ENCODE measurements at regions not wholly inside any gene's neighbourhood (a gene's known extent, or its start where the extent isn't known, plus 50 kb on each side); places are given as distances from the start of the nearest gene placed in this dataset.

DNA sequence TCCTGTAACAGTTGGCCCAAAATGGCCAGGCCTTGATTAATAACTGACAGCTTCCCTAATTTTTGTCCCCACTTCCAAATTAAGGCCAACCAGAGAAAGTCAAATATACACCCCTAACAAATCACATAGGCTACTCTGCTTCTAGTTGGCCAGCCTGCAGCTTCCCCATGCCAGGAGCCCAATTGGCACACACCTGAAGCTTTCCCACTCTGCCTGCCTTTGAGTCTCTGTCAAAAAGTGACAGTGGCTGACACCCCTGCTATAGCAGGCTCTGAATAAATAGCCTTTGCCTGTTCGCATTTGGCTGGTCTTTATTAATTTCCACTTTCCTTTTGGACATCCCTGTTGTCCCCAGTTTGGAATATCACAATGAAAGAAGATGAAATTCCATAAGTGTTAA lies 256.6 kb upstream of the NCKAP5 start:
- TF ChIP-seq, protein P1, sequence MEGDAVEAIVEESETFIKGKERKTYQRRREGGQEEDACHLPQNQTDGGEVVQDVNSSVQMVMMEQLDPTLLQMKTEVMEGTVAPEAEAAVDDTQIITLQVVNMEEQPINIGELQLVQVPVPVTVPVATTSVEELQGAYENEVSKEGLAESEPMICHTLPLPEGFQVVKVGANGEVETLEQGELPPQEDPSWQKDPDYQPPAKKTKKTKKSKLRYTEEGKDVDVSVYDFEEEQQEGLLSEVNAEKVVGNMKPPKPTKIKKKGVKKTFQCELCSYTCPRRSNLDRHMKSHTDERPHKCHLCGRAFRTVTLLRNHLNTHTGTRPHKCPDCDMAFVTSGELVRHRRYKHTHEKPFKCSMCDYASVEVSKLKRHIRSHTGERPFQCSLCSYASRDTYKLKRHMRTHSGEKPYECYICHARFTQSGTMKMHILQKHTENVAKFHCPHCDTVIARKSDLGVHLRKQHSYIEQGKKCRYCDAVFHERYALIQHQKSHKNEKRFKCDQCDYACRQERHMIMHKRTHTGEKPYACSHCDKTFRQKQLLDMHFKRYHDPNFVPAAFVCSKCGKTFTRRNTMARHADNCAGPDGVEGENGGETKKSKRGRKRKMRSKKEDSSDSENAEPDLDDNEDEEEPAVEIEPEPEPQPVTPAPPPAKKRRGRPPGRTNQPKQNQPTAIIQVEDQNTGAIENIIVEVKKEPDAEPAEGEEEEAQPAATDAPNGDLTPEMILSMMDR (conservative IDR thresholded peaks at IDR 0.05; ENCODE audit: low read depth in 2 of 2): no peak
- no peak for TF ChIP-seq JUNB (IDR thresholded peaks at IDR 0.05; ENCODE audit: unreplicated experiment)
- TF ChIP-seq, protein P2, sequence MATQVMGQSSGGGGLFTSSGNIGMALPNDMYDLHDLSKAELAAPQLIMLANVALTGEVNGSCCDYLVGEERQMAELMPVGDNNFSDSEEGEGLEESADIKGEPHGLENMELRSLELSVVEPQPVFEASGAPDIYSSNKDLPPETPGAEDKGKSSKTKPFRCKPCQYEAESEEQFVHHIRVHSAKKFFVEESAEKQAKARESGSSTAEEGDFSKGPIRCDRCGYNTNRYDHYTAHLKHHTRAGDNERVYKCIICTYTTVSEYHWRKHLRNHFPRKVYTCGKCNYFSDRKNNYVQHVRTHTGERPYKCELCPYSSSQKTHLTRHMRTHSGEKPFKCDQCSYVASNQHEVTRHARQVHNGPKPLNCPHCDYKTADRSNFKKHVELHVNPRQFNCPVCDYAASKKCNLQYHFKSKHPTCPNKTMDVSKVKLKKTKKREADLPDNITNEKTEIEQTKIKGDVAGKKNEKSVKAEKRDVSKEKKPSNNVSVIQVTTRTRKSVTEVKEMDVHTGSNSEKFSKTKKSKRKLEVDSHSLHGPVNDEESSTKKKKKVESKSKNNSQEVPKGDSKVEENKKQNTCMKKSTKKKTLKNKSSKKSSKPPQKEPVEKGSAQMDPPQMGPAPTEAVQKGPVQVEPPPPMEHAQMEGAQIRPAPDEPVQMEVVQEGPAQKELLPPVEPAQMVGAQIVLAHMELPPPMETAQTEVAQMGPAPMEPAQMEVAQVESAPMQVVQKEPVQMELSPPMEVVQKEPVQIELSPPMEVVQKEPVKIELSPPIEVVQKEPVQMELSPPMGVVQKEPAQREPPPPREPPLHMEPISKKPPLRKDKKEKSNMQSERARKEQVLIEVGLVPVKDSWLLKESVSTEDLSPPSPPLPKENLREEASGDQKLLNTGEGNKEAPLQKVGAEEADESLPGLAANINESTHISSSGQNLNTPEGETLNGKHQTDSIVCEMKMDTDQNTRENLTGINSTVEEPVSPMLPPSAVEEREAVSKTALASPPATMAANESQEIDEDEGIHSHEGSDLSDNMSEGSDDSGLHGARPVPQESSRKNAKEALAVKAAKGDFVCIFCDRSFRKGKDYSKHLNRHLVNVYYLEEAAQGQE (IDR thresholded peaks at IDR 0.05; ENCODE audit: unreplicated experiment): no peak
- TF ChIP-seq, protein P3, sequence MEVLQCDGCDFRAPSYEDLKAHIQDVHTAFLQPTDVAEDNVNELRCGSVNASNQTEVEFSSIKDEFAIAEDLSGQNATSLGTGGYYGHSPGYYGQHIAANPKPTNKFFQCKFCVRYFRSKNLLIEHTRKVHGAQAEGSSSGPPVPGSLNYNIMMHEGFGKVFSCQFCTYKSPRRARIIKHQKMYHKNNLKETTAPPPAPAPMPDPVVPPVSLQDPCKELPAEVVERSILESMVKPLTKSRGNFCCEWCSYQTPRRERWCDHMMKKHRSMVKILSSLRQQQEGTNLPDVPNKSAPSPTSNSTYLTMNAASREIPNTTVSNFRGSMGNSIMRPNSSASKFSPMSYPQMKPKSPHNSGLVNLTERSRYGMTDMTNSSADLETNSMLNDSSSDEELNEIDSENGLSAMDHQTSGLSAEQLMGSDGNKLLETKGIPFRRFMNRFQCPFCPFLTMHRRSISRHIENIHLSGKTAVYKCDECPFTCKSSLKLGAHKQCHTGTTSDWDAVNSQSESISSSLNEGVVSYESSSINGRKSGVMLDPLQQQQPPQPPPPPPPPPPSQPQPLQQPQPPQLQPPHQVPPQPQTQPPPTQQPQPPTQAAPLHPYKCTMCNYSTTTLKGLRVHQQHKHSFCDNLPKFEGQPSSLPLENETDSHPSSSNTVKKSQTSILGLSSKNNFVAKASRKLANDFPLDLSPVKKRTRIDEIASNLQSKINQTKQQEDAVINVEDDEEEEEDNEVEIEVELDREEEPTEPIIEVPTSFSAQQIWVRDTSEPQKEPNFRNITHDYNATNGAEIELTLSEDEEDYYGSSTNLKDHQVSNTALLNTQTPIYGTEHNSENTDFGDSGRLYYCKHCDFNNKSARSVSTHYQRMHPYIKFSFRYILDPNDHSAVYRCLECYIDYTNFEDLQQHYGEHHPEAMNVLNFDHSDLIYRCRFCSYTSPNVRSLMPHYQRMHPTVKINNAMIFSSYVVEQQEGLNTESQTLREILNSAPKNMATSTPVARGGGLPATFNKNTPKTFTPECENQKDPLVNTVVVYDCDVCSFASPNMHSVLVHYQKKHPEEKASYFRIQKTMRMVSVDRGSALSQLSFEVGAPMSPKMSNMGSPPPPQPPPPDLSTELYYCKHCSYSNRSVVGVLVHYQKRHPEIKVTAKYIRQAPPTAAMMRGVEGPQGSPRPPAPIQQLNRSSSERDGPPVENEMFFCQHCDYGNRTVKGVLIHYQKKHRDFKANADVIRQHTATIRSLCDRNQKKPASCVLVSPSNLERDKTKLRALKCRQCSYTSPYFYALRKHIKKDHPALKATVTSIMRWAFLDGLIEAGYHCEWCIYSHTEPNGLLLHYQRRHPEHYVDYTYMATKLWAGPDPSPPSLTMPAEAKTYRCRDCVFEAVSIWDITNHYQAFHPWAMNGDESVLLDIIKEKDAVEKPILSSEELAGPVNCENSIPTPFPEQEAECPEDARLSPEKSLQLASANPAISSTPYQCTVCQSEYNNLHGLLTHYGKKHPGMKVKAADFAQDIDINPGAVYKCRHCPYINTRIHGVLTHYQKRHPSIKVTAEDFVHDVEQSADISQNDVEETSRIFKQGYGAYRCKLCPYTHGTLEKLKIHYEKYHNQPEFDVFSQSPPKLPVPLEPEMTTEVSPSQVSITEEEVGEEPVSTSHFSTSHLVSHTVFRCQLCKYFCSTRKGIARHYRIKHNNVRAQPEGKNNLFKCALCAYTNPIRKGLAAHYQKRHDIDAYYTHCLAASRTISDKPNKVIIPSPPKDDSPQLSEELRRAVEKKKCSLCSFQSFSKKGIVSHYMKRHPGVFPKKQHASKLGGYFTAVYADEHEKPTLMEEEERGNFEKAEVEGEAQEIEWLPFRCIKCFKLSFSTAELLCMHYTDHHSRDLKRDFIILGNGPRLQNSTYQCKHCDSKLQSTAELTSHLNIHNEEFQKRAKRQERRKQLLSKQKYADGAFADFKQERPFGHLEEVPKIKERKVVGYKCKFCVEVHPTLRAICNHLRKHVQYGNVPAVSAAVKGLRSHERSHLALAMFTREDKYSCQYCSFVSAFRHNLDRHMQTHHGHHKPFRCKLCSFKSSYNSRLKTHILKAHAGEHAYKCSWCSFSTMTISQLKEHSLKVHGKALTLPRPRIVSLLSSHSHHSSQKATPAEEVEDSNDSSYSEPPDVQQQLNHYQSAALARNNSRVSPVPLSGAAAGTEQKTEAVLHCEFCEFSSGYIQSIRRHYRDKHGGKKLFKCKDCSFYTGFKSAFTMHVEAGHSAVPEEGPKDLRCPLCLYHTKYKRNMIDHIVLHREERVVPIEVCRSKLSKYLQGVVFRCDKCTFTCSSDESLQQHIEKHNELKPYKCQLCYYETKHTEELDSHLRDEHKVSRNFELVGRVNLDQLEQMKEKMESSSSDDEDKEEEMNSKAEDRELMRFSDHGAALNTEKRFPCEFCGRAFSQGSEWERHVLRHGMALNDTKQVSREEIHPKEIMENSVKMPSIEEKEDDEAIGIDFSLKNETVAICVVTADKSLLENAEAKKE (CRISPR knock-in tag; IDR thresholded peaks at IDR 0.05): no peak
- TF ChIP-seq POLR2AphosphoS5 (IDR thresholded peaks at IDR 0.05; ENCODE audit: low read depth): no peak
- no peak for TF ChIP-seq EZH2 (IDR thresholded peaks at IDR 0.05; ENCODE audit: low read depth, unreplicated experiment)
- TF ChIP-seq EZH2phosphoT487 (IDR thresholded peaks at IDR 0.05; ENCODE audit: unreplicated experiment): no peak

Data from GM23338 (cell line).